Inferior parietal cortex (tissue), 1 donor: ENCODE measurements at regions not wholly inside any gene's neighbourhood (a gene's known extent, or its start where the extent isn't known, plus 50 kb on each side); places are given as distances from the start of the nearest gene placed in this dataset.

ENCODE experiments used
- DNase-seq: peaks from one replicate; pipeline ENCODE4 v3.0.0-alpha.2; 2016; ENCODE audit errors: extremely low spot score

DNA sequence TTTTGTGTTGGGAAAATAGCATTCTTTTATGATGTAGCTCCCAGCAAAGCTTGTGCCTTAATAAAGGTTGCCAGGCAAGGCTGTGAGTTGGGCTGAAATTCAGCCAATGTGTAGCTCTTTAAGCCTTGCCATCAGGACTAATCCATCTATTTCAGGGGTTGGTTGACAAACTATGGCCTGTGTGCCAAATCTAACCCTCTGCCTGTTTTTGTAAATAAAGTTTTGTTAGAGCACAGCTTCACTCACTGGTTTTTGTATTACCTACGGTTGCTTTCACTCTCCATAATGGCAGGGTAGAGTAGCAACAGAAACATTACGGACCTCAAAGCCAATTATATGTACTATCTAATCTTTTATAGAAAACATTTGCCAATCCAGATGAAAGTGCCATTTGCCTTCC is 638.1 kb upstream of the POT1 start:
- DNase-seq: no peak

DNA sequence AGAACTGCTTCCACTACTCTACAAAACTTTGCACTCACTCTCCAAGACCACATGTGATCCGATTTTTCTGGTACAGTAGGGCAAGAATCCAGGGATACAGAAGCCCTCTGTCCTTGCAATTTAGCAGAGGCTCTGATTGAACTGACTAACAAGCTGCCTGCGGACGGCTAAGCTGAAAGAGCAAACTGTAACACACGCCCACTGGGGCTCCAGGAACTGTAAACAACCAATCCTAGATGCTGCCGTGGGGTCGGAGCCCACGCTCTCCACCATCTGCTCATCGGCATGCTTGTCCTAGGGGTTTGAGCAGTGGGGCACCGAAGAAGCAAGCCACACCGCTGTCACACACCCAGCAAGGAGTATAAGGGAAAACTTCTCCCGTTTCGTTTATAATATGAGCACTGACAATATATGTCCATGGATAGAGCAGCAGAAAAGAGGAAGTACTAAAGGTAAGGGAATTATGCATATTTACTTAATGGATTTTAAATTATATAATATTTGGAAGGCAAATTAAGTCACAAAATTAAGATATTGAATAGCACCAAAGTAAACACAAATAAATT is 634.4 kb upstream of the POT1 start:
- no peak for DNase-seq

DNA sequence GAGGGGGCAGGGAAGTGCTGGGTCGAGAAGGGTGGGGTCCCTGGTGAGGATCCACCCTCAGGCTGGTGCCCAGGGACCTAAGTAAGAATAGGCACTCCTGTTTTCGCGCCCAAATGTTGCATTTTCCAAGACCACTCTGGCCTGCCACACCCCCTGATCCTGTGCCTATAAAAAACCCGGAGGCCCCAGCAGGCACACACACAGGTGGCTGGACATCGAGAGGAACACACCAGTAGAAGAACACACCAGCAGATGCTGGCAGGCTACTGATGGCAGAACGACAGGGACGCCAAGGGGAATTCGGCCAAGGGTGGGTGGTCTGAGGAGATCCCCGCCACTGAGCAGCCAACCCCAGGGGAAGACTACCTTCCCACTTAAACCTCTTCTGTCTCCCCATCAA is 633.9 kb upstream of the POT1 start:
- DNase-seq: no peak

DNA sequence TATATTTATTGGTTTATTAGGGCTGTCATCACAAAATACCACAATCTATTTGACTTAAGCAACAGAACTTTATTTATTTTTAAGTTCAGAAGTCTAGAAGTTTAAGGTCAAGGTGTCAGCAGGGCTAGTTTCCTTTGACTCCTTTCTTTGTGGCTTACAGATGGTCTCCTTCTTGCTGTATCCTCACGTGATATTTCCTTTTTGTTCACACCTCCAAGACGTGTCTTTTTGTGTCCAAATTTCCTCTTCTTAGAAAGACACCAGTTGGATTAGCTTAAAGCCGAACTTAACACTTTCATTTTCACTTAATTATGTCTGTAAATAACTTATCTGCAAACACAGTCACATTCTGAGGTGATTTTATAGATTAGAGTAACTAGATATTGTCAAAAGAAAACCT is 631.4 kb upstream of the POT1 start:
- DNase-seq: no peak

DNA sequence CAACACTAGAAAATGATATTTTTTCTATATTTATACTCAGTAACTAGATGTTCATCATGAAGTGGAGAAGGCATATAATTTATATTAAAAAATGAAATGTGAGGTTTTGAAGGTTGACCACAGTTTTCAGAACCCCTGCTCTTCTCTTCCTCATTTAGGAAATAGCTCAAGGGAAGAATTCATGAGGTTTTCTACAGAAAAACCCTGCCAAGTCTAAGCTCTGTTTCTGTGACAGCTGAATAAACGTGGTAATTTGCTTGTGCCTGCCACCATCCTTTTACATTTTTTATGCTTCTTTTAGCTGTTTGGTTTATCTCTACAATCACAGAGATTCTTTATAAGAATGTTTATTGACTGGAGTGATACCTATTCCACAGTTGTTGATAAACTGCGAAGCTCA is 630.3 kb upstream of the POT1 start:
- DNase-seq: no peak

DNA sequence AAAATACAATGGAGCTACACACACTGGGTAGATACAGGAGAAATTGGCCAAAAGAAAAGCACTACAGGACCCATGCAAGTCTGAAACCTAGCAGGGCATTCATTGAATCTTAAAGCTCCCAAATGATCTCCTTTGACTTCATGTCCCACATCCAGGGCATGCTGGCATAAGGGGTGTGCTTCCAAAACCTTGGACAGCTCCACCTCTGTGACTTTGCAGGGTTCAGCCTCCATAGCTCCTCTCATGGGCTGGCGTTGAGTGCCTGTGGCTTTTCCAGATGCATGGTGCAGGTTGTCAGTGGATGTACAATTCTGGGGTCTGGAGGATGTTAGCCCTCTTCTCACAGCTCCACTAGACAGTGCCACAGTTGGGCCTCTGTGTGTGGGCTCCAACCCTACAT is 626.3 kb upstream of the POT1 start:
- DNase-seq: no peak

DNA sequence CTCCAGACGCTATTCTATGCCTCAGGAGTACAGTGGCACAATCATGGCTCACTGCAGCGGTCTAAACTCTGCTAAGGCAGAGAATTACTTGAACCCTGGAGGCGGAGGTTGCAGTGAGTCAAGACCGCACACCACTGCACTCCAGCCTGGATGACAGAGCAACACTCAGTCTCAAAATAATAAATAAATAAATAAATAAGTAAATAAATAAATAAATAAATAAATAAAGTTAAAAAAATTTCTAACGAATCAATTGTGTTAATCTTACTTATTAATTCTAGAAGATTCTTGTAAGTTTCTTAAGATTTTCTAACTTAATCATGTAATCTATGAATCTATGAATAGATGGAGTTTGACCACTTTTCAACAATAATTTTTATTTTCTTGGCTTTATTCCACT is 621.4 kb upstream of the POT1 start:
- DNase-seq: no peak

DNA sequence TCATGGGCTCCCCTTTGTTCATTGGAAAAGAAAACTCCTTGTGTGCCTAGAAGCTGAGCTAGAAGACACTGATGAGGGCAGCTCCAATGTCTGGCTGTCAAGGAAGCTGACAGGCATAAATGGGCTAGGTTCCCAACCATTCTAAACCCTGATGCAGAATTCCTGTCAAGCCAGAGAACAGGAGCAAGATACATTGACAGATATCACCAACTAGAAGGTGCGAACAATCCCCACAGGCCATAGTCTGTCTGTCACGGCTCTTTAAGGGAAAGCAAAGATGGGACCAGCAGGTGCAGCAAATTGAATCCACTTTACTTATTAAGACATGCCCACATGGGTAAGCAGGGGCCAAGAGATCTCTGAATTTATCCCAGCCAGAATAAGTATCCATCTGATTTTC is 617.9 kb upstream of the POT1 start:
- DNase-seq: no peak

DNA sequence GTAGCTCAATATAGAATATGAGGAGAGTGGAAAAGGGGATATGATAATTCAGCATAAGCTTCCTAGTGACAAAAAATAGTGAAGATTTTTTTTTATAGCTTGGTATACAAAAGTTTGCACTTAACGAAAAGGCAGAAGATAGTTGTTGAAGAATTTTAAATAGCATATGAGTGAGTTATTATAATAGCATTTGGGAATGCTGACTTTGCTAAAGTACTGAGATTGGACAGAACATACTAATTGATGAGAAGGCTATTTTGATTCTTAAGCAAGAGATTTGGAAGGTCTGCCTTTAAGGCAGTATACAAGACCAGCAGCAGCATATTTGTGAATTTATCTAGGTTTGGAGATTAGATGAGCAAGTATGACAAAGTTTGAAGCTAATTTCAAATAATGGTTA is 600.9 kb upstream of the POT1 start:
- no peak for DNase-seq

DNA sequence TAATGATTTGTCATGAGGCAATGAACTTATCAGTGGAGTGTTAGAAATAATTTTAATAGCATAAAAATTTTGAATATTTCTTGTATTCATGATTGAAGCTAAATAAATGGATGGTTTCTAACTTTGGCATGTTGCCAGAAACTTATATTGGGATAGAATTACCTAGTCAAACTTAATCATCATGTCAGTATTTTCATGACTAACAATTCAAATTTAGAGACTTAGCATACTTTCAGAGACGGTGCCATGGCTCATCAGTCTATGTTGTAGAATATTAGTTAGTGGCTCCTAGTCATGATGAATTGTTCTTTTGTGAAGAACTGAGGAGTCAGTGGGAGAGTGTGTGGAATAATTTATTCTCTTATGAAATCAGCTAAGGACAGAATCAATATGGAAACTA is 599.6 kb upstream of the POT1 start:
- DNase-seq: no peak

DNA sequence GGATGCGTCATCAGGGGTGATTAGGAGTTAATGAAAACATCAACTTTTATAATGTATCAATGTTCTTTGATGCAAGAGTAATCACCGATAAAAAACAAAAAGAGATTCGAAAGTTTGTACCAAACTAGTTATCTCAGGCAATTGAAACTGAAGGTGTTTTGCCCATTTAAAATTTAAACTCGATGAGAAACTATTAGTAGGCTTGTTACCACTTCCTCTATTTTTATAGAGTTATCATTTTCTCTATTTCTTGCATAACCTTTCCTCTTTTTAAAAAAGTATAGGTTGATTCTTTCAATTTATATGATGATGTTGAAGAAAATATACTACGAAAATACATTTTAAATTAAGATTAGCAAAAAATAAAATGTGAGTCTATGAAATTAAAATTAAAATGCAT is 597.3 kb upstream of the POT1 start:
- no peak for DNase-seq

DNA sequence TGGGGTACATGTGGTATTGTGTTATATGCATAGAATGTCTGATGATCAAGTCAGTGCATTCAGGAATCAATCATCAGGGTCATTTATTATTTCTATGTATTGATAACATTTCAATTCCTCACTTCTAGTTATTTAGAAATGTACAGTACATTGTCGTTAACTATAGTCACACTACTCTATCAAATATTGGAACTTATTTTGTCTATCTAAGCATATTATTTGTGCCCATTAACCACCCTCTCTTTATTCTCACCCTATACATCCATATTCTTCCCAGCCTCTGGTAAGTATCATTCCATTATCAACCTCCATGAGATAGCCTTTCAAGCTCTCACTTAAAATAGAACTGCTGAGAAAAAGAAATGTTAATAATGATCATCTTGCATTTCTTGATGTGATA is 596.5 kb upstream of the POT1 start:
- no peak for DNase-seq

DNA sequence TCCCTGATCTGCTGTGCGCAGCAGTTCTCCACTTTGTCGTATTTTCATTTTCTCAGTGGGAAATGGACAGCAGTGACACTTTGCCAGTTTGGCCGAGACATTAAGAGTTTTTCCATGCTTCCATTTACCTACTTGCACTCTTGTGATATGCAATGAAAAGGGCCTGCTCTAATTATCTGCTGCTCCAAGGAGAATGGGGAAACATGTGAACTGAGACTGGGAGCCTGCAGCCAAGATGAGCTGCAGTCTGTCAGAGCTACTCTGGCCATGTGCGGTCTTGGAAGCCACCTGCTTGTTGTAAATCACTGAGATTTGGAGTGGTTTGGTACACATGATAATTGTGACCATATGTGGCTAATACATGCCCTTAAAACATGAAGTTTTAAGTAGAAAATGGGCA is 586.6 kb upstream of the POT1 start:
- DNase-seq: no peak

DNA sequence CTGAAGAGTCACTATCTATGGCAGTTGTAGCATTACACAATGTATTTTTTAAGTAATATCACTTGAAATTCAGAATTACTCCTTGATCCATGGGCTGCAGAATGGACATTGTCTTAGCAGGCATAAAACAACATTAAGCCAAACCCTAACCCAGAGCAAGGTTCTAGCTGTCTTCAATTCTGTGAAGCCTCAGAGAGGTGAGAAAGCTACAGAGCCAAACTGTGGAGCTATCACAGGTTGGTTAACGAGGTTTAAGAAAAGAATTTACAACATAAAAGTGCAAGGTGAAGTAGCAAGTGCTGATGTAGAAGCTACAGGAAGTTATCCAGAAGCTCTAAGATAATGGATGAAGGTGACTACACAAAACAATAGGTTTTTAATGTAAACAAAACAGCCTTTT is 582.7 kb upstream of the POT1 start:
- DNase-seq: no peak

DNA sequence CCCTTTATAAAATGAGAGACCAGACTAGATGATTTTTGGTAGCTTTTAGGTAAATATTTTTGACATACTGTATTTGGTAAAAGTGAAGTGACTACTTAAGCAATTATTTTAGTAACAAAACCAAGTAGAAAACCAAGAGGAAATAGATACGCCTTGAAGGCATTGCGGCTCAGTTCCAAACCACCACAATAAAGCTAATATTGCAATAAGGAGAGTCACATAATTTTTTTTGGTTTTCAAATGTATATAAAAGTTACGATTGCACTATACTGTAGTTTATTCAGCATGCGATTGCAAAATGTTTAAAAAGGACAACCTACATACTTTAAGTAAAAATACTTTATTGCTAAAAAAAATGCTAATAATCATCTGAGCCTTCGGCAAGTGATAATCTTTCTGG is 581.7 kb upstream of the POT1 start:
- DNase-seq: no peak

DNA sequence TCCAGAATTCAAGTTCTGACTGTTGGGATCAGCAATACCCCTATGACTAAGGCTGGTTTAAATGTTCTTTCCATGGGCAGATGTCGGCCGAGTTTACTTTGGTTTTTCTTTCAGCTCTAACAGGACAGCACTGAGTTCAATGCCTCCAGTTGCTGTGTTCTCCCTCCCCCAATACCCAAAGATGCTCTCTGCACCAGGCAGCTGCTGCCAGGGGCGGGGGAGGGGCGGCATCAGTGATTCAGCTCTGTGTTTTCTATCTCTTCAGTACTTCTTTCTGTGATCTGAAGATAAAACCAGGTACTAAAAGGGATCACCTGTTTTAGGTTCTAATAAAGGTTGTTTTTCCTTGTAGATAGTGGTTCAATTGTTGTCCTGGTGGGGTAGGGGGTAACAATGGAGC is 576.7 kb upstream of the POT1 start:
- no peak for DNase-seq

DNA sequence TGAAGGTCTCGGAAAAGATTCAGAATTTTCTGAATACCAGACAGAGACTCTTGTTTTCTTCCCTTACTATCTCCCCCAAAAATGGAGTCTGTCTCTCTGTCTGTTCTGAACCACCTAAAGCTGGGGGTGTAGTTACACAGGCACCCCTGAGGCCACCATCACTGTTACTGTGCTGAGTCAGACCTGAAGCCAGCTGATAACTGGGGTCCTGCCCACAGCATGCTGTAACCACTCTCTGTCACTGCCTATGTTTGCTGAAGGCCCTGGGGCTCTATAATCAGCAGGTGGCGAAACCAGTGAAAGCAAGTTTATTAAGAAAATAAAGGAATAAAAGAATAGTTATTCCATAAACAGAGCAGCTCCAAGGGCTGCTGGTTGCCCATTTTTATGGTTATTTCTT is 575.2 kb upstream of the POT1 start:
- no peak for DNase-seq

DNA sequence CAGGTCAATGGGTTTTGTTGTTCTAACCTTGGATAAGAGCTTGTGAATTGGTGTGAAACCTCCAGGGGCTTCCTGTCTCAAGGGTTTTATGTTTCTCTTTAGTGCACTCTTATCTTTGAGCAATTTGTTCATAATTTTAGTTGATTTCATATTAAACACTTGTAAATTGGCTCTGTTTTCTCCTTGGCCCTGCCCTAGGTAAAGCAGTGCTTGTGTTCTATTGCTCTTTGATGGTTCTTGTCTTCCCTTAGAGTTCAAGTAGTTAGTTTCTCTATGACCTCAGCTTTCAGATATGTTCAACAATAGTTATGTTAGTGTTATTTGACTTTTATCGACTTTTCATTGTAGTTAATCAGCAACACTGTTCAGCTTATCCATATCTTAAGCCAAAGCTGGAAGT is 566.4 kb upstream of the POT1 start:
- DNase-seq: no peak

DNA sequence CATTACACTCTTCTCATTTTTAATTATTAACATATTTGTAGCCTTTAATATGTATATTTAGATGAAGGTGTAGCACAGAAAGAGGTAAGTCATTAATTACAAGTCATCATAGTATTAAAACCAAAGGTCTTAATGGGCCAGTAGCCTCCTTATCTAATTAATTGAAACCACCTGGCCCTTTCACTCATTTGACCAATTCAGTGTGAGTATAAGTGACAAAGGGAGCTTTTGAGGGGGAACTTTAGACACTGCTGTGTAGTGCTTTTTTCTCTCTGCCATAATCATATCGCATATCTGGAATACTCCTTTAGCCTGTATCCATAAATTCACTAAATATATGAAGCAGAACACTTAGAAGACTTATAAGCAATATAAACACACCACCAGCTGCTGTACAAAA is 562.9 kb upstream of the POT1 start:
- no peak for DNase-seq

DNA sequence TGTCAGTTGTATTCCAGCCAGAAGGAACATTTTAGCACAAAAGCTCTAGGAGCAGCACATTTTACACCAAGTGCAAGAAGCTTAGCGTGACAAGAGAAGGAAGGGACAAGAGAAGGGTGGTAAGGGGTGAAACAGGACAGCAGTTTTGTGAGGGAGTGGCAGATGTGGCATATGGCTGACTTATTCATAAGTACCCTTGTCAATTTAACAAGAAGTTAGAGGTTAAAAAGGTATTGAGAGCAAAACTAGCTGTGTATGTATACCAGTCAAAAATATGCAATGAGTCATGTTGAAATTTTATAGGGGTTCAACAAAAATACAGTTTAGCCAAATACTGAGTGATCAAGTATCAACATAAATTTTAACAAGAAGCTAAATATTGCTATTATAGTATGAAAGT is 561.5 kb upstream of the POT1 start:
- no peak for DNase-seq

DNA sequence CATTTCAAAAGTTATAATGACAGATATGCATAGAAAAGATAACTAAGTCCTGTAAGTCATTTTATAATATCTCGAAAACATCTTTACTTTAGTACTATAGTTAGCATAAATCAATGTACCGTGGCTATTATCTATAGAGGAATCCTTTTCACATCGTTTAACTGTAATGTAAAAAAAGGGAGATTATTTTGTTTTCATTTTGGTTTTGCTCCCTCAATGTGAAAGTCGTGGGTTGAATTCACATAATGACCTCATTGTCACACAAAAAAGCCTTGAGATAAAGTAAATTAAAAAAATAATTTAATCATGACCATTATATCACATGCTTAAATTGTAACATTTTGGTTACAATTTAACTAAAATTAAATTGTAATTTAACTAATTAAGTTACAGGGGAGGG is 560.5 kb upstream of the POT1 start:
- no peak for DNase-seq

DNA sequence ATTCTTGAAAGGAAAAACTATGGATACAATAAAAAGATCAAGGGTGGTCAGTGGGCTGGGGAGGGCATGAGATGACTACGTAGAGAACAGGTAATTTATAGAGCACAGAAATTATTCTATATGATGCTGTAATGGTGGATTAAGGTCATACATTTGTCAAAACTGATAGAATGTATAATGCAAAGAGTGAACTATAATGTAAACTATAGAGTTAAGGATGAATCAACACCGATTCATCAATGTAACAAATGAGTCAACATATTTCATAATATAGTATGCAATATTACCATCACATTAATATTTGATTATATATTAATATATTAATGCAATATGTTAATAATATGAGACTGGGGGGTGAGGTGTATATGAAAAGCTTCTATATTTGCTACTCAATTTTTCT is 555.6 kb upstream of the POT1 start:
- no peak for DNase-seq

DNA sequence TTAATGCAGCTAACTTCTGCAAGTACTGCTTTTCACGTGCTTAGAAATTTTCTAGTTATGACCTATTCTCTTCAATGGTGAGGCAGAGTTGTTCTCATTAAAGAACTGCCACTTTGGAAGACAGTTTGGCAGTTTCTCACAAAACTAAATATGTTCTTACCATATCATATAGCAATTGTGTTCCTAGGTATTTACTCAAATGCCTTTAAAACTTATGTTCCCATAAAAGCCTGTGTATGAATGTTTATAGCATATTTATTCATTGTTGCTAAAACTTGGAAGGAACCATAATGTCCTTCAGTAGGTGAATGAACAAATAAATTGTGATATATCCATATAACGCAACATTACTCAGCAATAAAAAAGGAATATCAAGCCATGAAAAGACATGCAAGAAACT is 555.1 kb upstream of the POT1 start:
- no peak for DNase-seq

DNA sequence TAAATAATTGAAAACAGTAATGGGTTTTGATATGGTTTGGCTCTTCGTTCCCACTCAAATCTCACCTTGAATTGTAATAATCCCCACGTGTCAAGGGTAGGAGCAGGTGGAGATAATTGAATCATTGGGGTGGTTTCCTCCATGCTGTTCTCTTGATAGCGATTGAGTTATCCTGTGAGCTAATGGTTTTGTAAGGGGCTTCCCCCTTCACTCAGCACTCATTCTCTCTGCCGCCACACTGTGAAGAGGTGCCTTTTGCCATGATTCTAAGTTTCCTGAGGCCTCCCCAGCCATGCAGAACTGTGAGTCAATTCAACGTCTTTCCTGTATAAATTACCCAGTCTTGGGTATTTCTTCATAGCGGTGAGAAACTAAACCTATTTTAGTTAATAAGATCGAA is 551.7 kb upstream of the POT1 start:
- DNase-seq: no peak

DNA sequence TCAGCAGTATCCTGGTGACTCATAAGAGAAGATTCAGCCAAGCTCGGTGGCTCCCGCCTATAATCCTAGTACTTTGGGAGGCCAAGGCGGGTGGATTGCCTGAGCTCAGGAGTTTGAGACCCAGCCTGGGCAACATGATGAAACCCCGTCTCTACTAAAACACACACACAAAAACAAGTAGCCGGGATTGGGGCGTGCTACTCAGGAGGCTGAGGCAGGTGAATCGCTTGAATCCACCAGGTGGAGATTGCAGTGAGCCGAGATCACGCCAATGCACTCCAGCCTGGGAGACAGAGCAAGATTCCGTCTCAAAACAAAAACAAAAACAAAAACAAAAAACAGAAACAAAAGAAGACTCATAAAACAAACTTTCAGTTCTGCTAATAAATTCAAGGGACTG is 551.1 kb upstream of the POT1 start:
- DNase-seq: no peak
